ENCODE measurements at regions not wholly inside any gene's neighbourhood (a gene's known extent, or its start where the extent isn't known, plus 50 kb on each side); places are given as distances from the start of the nearest gene placed in this dataset.

DNA sequence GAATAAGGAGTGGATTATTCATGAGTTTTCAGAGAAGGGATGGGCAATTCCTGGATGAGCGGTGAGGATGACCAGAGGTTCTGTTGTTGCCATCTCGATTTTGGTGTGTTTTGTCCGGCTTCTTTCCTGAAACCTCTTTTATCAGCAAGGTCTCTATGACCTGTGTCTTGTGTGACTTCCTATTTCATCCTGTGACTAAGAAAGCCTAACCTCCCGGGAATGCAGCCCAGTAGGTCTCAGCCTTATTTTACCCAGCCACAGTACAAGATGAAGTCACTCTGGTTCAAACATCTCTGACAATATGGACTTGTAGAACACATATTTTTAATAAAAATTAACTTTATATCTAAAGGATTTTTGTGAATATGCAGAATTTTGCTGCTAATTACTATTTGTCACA lies 716.4 kb downstream of the FSCB start:
- H3K4me3 ChIP-seq (replicated peaks in 1 of 3; ENCODE audit: insufficient read depth in 1 of 3, low read depth in 2 of 3, low read length in 3 of 3), result no peak overlapping the region
- 89% methylated on average over 4 of the region's 4 CpGs for WGBS (ENCODE audit: low lambda C conversion rate)
- H3K27me3 ChIP-seq (ENCODE audit: control insufficient read depth in 1 of 2, insufficient read depth in 2 of 2, low read length in 2 of 2), result no peaks in the 10 kb centered on the region
- no TSS peak for BruUV-seq (replicated peaks)
- FAIRE-seq (no peak), DNase-seq (ENCODE audit: low spot score) (no peak), ATAC-seq (no peak)
- ChIA-PET POLR2A (no interaction called here), CTCF (ENCODE audit: low intra/inter-chr PET ratio, low total read pairs) (no interaction called here)
- H3K4me1 ChIP-seq (ENCODE audit: insufficient read depth, low read length), result peaks cover 11% of the 10 kb centered on the region
- H3K36me3 ChIP-seq (replicated peaks in 1 of 2; ENCODE audit: control insufficient read depth in 1 of 2, insufficient read depth in 2 of 2, low read length in 2 of 2), result no peaks in the 10 kb centered on the region
- TF ChIP-seq NFKBIZ (CRISPR knock-in tag; IDR thresholded peaks at IDR 0.05) (no peak), ZNF333 (CRISPR knock-in tag; IDR thresholded peaks at IDR 0.05; ENCODE audit: borderline replicate concordance) (no peak), NCOA5 (CRISPR knock-in tag; IDR thresholded peaks at IDR 0.05) (no peak), ZNF34 (CRISPR knock-in tag; IDR thresholded peaks at IDR 0.05; ENCODE audit: borderline replicate concordance) (no peak), FOXA1 (IDR thresholded peaks at IDR 0.05) (no peak), FOXA1 (CRISPR knock-in tag; IDR thresholded peaks at IDR 0.05) (no peak), NR3C1 (CRISPR knock-in tag; IDR thresholded peaks at IDR 0.05) (no peak), CBFB (CRISPR knock-in tag; IDR thresholded peaks at IDR 0.05) (no peak), SNAI1 (CRISPR knock-in tag; IDR thresholded peaks at IDR 0.05; ENCODE audit: borderline replicate concordance) (no peak)
- TF ChIP-seq, protein P1, sequence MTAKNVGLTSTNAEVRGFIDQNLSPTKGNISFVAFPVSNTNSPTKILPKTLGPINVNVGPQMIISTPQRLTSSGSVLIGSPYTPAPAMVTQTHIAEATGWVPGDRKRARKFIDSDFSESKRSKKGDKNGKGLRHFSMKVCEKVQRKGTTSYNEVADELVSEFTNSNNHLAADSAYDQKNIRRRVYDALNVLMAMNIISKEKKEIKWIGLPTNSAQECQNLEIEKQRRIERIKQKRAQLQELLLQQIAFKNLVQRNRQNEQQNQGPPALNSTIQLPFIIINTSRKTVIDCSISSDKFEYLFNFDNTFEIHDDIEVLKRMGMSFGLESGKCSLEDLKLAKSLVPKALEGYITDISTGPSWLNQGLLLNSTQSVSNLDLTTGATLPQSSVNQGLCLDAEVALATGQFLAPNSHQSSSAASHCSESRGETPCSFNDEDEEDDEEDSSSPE (CRISPR knock-in tag; IDR thresholded peaks at IDR 0.05), result no peak
- TF ChIP-seq, protein P2, sequence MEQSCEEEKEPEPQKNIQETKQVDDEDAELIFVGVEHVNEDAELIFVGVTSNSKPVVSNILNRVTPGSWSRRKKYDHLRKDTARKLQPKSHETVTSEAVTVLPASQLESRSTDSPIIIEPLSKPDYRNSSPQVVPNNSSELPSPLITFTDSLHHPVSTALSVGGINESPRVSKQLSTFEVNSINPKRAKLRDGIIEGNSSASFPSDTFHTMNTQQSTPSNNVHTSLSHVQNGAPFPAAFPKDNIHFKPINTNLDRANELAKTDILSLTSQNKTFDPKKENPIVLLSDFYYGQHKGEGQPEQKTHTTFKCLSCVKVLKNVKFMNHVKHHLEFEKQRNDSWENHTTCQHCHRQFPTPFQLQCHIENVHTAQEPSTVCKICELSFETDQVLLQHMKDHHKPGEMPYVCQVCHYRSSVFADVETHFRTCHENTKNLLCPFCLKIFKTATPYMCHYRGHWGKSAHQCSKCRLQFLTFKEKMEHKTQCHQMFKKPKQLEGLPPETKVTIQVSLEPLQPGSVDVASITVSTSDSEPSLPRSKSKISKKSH (CRISPR knock-in tag; IDR thresholded peaks at IDR 0.05; ENCODE audit: borderline replicate concordance), result no peak
- TF ChIP-seq, protein P3, sequence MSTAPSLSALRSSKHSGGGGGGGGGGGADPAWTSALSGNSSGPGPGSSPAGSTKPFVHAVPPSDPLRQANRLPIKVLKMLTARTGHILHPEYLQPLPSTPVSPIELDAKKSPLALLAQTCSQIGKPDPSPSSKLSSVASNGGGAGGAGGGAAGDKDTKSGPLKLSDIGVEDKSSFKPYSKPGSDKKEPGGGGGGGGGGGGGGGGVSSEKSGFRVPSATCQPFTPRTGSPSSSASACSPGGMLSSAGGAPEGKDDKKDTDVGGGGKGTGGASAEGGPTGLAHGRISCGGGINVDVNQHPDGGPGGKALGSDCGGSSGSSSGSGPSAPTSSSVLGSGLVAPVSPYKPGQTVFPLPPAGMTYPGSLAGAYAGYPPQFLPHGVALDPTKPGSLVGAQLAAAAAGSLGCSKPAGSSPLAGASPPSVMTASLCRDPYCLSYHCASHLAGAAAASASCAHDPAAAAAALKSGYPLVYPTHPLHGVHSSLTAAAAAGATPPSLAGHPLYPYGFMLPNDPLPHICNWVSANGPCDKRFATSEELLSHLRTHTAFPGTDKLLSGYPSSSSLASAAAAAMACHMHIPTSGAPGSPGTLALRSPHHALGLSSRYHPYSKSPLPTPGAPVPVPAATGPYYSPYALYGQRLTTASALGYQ (CRISPR knock-in tag; IDR thresholded peaks at IDR 0.05), result no peak
- TF ChIP-seq, protein P4, sequence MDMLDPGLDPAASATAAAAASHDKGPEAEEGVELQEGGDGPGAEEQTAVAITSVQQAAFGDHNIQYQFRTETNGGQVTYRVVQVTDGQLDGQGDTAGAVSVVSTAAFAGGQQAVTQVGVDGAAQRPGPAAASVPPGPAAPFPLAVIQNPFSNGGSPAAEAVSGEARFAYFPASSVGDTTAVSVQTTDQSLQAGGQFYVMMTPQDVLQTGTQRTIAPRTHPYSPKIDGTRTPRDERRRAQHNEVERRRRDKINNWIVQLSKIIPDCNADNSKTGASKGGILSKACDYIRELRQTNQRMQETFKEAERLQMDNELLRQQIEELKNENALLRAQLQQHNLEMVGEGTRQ (IDR thresholded peaks at IDR 0.05; ENCODE audit: low read depth, low read length), result no peak
- TF ChIP-seq, protein P4 (CRISPR knock-in tag; IDR thresholded peaks at IDR 0.05; ENCODE audit: borderline replicate concordance), result no peak
- intact Hi-C loops (cut with micrococcal nuclease; ENCODE audit: unreplicated experiment) (loop anchor here (10.0 kb wide), 1 partner anchor 354 kb away; no protein-coding TSS in a partner anchor), in situ Hi-C loops (cut with HindIII; ENCODE audit: extremely low pct_ligation_motif_present, low pct_unique_long_range_greater_than_20kb) (loop anchor here (25.0 kb wide), 1 partner anchor 153 kb away; no protein-coding TSS in a partner anchor)
- H3K27ac ChIP-seq (ENCODE audit: extremely low read length, insufficient read depth, low read length), result no peak overlapping the region
- no peaks in the 10 kb centered on the region for H3K9me3 ChIP-seq (ENCODE audit: low read length)
- no peaks in the 10 kb centered on the region for H4K20me1 ChIP-seq (ENCODE audit: insufficient read depth, low read length)
- H3K9ac ChIP-seq (ENCODE audit: insufficient read depth, low read depth, low read length), result no peak overlapping the region
- no peak overlapping the region for H3K4me2 ChIP-seq (ENCODE audit: low read depth, low read length)
- H3K79me2 ChIP-seq (ENCODE audit: insufficient read depth, low read length), result no peaks in the 10 kb centered on the region
- H2AFZ ChIP-seq (ENCODE audit: low read length), result no peak overlapping the region
